ENCODE measurements at regions not wholly inside any gene's neighbourhood (a gene's known extent, or its start where the extent isn't known, plus 50 kb on each side); places are given as distances from the start of the nearest gene placed in this dataset.

GRCh38 chr2:19682493-19682892, 219.3 kb downstream of the TTC32 start:
- Histone ChIP-seq H3K27ac (no peak overlapping the region), H3K4me3 (replicated peaks in 1 of 3) (no peak overlapping the region), H3K4me1 (no peaks in the 10 kb centered on the region), H3K27me3 (no peaks in the 10 kb centered on the region), H3K9me3 (no peaks in the 10 kb centered on the region), H3K36me3 (no peaks in the 10 kb centered on the region)
- 91 to 98% methylated on average over 1 of the region's 1 CpG for WGBS, 2 donors
- TF ChIP-seq POLR2A (IDR thresholded peaks at IDR 0.05) (no peak), CTCF (IDR thresholded peaks at IDR 0.05) (no peak)
- no peak for DNase-seq
- intact Hi-C loops (cut with DNase I) = no loop called here

GRCh38 chr2:19677825-19678518, 223.8 kb downstream of the TTC32 start:
- intact Hi-C loops (cut with DNase I) = no loop called here
- 59 to 62% methylated on average over 17 of the region's 17 CpGs for WGBS, 2 donors
- TF ChIP-seq POLR2A (IDR thresholded peaks at IDR 0.05) = no peak
- no peak for TF ChIP-seq CTCF (IDR thresholded peaks at IDR 0.05)
- Histone ChIP-seq H3K9me3 (no peaks in the 10 kb centered on the region), H3K27me3 (no peaks in the 10 kb centered on the region), H3K4me3 (replicated peaks in 1 of 3) (no peak overlapping the region), H3K27ac (no peak overlapping the region), H3K36me3 (no peaks in the 10 kb centered on the region), H3K4me1 (no peaks in the 10 kb centered on the region)
- DNase-seq = no peak

- Histone ChIP-seq H3K4me1 (no peaks in the 10 kb centered on the region), H3K9me3 (no peaks in the 10 kb centered on the region), H3K36me3 (no peaks in the 10 kb centered on the region), H3K4me3 (replicated peaks in 1 of 3) (no peak overlapping the region), H3K27me3 (no peaks in the 10 kb centered on the region), H3K27ac (no peak overlapping the region)
- intact Hi-C loops (cut with DNase I) = no loop called here
- no peak for DNase-seq
- no peak for TF ChIP-seq CTCF (IDR thresholded peaks at IDR 0.05)
- no peak for TF ChIP-seq POLR2A (IDR thresholded peaks at IDR 0.05)
- 91 to 92% methylated on average over 5 of the region's 5 CpGs for WGBS, 2 donors
These were observed 224.5 kb downstream of the TTC32 start for GRCh38 chr2:19677215-19677777.

- Histone ChIP-seq H3K4me1 (no peaks in the 10 kb centered on the region), H3K36me3 (no peaks in the 10 kb centered on the region), H3K4me3 (replicated peaks in 1 of 3) (no peak overlapping the region), H3K9me3 (no peaks in the 10 kb centered on the region), H3K27me3 (no peaks in the 10 kb centered on the region), H3K27ac (no peak overlapping the region)
- WGBS, 2 donors = 72 to 79% methylated on average over 6 of the region's 6 CpGs
- TF ChIP-seq CTCF (IDR thresholded peaks at IDR 0.05) = no peak
- TF ChIP-seq POLR2A (IDR thresholded peaks at IDR 0.05) = no peak
- intact Hi-C loops (cut with DNase I) = no loop called here
- DNase-seq = no peak
These were observed 225.0 kb downstream of the TTC32 start for GRCh38 chr2:19676770-19677169.

- Histone ChIP-seq H3K36me3 (no peaks in the 10 kb centered on the region), H3K4me1 (no peaks in the 10 kb centered on the region), H3K4me3 (replicated peaks in 1 of 3) (no peak overlapping the region), H3K27ac (no peak overlapping the region), H3K27me3 (no peaks in the 10 kb centered on the region), H3K9me3 (no peaks in the 10 kb centered on the region)
- intact Hi-C loops (cut with DNase I) = no loop called here
- 92% methylated on average over 13 of the region's 13 CpGs for WGBS, 2 donors
- no peak for DNase-seq
- TF ChIP-seq CTCF (IDR thresholded peaks at IDR 0.05) (no peak), POLR2A (IDR thresholded peaks at IDR 0.05) (no peak)
These were observed 225.8 kb downstream of the TTC32 start for GRCh38 chr2:19675856-19676460.
